Transverse colon (tissue), 4 donors: ENCODE measurements at regions not wholly inside any gene's neighbourhood (a gene's known extent, or its start where the extent isn't known, plus 50 kb on each side); places are given as distances from the start of the nearest gene placed in this dataset.

Experiments
- CTCF ChIP-seq, 5 experiments: fragments of 200-600 bp in 3 of 5; fragments of 450-650 bp in 2 of 5; sonication (generic) in 3 of 5; IDR thresholded peaks; 1 replicate in 2 of 5; 2 replicates in 3 of 5; pipeline ENCODE4 v1.5.1; 2016 to 2017; ENCODE audit warnings: antibody characterized with exemption in 5 of 5, inconsistent platforms in 3 of 5, mild to moderate bottlenecking in 2 of 5, moderate library complexity in 1 of 5
- EP300 ChIP-seq: sonication (generic); formaldehyde crosslinking; IDR thresholded peaks from one replicate; pipeline ENCODE4 v1.6.1; 2017; ENCODE audit warnings: antibody characterized with exemption, low read depth
- POLR2A ChIP-seq: fragments of 450-650 bp; IDR thresholded peaks from one replicate; pipeline ENCODE4 v1.6.1; 2016; ENCODE audit warnings: antibody characterized with exemption, mild to moderate bottlenecking, moderate library complexity
- POLR2AphosphoS5 ChIP-seq, 3 donors: sonication (generic); formaldehyde crosslinking; IDR thresholded peaks; one replicate each; pipeline ENCODE4 v1.6.1; 2016; ENCODE audit warnings: antibody characterized with exemption in 3 of 3

DNA sequence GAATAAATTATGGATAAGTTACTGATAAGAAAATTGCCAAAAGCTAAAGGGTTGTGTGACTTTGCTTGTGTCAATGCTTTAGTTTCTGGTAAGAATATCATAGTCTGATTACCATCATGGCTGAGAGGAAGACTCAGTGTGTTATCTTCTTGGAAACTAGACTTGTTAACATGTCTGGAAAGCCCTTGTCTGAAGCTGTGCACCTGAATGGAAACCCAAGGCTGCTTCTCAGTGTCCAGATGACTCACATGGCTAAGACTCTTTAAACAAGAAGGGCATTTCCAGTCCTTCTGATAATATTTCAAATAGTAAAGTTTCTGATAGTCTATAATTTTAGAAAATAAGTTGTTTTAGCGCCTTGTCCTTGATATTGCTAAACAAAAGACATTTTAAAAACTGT, 1092.7 kb downstream of the PLA2G4A start:
- TF ChIP-seq POLR2A: no peak
- no peak for TF ChIP-seq CTCF (IDR thresholded peaks at IDR 0.05)
- no peak for TF ChIP-seq POLR2AphosphoS5 (IDR thresholded peaks at IDR 0.05)
- no peak for TF ChIP-seq EP300
